Activated T-cell treated with anti-CD3 and anti-CD28 coated beads for 24 hours (primary cell): ENCODE measurements at regions not wholly inside any gene's neighbourhood (a gene's known extent, or its start where the extent isn't known, plus 50 kb on each side); places are given as distances from the start of the nearest gene placed in this dataset.
"Not testable (repeated sequence)": the region's sequence is repeated elsewhere in the genome, so short reads cannot be mapped to it uniquely, and the experiment has no call there.

Experiments used
- DNase-seq: peaks from one replicate; pipeline ENCODE4 v3.0.0-alpha.2; 2020; ENCODE audit warnings: low read depth

DNA sequence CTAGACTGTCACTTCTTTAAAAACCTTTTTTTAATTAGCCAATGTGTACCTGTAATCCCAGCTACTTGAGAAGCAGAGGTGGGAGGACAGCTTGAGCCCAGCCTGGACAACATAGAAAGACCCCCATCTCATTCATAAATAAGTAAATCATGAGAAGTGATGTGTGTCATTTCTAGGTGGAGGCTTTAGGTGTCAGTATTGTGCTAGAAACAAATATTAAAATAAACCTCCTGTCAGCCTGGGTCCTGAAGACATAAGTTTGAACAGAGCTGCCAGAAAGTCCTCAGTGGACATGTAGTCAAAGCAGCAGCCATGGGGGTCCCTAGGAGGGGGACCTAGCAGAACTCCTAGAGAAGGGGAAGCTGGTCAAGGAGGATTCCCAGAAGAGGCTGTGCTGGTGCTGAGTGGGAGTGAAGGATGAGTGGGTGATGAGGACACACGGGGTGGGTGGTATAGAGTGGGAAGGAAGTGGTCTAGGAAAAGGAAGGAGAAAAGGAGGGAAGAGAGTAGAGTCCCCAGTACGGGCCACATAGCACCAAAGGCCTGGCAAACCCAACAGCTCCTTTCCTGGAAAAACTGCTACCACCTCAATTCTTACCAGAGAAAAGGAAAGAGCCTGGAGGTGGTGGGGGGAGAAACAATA is 316.6 kb upstream of the NCKAP5 start:
- DNase-seq, result no peak

DNA sequence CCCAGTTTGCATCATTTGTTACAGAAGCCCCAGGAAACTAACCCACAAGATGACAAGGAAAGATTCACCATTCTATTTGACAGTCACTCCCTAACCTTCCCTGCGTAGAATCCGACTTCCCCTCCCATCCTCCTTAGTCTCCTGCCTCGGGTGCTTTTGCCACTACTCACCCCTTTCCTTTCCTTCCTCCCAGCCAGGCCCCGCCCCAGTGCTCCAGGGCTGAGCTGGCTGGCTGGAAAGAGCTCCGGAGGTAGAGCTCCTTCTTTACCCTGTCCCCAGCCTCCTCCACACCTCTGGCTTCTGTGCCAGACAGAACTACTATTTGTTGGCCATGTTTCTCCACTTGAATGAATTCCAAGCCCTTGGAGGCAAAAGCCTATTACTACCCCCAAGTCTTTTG is 317.6 kb upstream of the NCKAP5 start:
- DNase-seq, result no peak

DNA sequence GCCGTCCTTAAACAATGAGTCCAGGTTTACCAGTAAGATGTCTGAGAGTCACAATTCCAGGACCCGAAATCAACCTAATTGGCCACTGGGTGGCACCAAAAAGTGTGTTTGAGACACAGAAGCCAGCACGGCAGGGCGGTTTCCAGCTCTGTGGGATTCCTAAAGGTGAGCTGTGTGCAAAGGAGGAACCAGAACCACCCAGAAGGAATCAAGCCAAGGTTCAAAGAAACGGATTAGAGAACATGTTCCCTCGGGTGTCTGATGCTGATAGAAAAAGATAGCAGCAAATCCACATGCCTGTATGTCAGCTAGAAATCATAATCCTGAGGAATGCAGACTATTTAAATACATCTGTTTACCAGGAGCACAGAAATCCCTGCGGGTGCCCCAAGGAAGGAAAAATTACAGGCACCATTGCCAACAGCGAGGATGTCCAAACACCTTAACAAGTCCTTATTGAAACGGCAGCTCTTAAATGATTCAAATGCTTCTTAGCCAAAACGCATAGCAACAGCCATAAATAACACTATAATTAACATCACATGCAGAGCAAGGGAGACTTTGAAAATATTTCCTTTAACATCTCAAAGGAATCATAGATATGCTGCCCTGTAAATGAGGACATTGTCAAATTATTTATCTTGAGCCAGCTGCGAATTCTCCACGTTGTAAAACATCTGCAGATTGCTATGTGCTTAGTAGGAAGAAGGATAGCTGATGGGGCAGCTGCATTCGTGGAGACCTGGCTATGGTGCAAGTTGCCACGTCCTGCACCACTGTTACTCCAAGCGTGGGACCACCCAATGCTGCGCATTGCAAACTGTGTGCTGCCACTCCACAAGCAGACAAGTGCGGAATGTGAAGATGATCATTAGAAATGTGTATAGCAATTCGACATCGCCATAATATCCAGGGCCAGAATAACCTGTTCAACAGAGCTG is 318.7 kb upstream of the NCKAP5 start:
- peak; percentile 26 for DNase-seq

DNA sequence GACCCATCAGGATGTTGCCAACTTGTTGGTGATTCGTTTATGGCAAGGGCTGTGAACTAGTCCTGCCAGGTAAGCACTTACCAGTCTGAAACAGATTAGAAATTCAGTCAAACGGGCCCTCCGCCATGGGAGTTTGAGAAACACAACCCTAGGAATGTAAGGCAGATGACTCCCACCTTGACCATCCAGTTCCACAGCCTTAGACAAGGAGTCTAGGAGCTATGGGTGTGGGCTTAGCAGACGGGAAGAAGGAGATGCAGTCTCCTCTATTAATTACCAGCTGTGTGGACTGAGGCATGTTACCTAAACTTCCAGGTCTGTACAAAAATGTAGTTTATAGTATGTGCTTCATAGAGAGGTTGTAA is 319.4 kb upstream of the NCKAP5 start:
- DNase-seq, result no peak

DNA sequence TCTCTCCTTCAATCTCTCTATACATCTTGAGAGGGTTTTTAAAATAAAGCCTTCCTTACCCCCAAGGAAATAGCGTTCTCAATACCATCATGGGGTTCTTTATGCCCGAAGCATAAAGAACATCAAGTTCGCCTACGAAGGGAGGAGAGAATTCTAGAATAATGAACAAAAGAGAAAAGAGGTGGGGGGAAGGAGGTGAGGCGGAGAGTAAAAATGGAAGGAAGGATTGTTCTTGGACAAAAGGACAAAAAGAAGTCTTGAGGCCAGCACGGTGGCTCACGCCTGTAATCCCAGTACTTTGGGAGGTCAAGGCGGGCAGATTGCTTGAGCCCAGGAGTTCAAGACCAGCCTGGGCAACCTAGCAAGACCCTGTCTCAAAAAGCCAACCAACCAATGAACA is 319.8 kb upstream of the NCKAP5 start:
- DNase-seq, result no peak

DNA sequence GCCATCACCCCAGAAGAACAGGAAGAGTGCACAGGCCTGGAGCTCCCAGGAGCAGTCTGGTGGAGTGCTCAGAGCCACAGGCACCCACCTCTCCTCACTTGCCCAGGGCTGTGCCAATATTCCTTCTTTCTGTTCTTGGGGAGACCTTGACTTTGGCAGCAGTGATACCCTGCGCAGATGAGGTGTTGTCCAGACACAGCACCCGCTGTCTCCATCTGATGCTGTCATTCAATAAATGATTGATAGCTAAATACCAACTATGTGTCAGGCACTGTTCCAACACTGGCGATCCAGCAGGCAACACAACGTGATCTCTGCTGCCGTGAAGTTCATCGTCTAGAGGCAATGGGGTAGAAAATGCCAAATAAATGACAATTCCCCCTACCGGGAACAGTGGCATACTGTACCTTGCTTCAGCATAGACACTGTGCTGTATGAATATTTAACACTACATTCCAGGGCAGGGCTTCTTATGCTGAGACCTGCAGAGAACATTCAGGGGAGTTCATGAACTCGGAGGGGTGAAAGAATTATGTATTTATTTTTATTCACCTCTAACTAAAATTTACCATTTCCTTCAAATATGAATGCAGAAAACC is 320.5 kb upstream of the NCKAP5 start:
- DNase-seq, result no peak

DNA sequence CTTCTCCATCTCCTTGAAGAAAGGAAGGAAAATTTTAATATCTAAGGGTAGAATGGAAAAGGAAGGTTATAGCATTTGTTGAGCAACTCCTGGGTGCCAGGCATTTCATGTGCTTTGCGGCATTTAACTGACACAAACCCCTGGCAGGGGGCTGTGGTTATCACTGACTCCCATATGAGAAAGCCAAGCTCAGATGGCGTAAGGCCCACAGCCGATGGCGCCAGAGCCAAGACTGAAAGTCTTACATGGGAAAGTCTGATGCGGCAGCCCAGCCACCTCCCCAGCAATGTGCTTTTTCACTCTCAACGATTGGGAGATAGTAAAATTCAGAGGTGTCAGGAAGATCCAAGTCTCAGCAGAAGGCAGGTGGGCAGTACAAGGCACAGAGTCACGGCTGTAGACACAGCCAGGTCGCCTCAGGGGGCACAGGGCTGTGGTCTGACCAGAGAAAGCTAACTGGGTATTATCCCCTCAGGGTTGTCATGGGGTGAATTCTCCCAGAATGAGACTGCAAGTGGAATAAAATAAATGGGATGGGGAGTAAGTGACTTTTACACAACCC is 324.2 kb upstream of the NCKAP5 start:
- no peak for DNase-seq

DNA sequence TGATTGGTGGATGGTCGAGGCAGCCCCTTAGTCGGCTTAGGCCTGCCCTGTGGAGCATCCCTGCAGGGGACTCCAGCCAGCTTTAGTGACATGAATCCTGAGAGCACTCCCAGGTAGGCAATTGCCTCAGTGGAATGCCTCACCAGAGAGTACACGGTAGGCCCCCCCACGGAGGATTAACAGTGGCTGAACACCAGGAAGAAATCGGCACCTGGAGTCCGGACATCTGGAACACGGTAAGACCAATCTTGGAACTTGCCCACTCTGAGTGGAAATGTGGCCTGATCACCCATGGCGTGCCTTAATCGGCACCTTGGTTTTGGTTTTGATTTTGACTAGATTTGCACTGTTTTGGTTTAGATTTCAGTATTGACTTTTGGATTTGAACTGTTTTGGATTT is 326.2 kb upstream of the NCKAP5 start:
- DNase-seq, result no peak

DNA sequence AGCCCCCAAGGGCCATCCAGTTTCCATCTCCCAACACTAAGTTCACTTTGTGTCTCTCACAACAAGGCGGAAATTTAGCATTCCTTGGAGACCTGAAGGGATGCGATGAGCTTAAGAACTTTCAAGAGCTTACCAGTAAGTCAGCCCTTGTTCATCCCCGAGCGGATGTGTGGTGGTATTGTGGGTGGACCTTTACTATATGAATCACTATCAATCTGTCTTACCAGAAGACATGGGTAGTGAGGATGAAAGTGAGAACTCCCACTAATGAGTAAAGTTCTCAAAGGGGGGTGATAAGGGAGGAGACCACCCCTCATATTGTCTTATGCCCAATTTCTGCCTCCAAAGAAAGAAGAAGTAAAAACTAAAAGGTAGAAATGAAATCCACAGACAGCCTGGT is 329.6 kb upstream of the NCKAP5 start:
- not testable (repeated sequence) for DNase-seq

DNA sequence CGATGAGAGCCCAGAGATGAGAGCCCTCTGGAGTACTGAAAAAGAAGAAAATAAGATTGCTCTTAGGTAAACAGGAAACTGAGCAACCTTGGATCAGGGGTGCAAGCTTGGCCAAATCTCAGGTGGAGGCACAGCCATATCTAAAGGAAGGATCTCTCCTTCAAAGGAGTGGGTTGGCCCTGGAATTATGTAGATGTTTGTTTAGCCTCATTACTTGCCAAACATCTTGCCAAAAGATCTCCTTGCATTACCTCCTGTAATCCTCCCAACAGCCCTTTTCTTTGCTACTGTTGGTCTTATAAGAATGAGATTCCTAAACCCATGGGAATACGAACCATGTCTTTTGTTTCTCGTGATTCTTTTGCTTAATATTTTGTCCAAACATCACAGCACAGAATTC is 332.6 kb upstream of the NCKAP5 start:
- no peak for DNase-seq

DNA sequence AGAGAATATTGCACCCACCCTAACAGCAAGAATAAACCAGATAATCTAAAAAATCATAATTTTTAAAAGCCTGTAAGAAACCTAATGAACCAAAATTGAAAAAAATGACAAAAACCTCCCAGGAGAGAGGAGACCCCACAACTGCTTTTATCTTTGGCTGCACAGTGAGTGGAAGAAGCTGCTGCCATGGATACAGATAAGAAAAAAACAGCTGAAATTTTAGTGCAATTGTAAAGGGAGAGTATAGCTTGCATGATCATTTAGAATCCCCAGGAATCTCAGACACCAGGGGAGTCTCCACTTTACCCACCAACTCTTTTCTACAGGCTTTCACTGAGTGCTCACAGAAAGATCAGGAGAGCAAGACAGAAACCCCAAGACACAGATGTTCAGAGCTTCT is 338.1 kb upstream of the NCKAP5 start:
- DNase-seq, result no peak

DNA sequence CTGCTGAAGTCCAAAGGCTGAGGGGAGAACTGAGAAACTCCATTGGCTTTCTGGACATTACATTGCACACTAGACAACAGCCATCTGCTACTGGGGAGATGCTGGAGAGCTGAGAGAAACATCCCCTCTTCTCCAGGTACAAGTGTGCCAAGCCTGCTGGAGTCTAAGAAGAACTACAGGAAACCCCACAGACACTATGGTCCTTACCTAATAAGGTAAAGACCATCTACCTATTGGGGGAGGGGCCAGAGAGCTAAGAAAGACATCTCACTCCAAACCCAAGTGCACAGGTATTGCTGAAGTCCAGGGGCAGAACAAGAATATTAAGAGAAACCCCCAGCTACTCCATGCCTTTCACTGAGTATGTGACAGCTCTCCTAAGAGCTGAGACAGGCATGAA is 338.7 kb upstream of the NCKAP5 start:
- no peak for DNase-seq

DNA sequence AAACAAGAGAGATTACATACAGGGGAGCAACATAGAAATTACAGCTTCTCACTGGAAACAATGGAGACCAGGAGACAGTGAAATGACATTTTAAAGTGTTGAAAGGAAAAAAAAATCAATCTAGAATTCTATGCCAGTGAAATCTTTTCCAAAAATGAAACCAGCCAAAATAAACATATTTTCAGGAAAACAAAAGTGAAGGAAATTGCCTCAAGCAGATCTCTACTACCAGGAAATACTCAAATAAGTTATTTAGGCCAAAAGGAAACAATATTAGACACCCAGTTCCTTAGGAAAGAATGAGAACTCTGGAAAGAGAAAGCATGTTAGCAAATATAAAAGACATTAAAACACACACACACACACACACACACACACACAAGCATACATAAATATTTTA is 339.9 kb upstream of the NCKAP5 start:
- DNase-seq, result no peak

DNA sequence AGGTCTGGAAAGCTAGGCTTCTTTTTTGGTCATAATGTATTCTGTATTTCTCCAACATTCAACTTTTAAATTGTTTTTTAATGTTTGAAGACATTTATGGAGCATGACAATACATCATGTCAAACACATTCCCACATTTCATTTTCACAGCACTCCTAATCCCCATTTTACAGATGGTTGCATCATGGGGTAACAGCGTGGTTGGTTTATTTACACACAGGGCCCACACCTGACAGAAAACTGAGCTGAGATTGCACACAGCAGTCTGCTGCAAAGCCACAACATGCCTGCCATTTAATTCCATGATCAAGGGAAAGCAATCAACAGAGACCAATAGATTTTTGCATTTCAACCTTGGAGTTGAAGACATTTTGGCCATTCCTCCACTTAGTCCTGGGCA is 335.7 kb upstream of the MGAT5 start:
- no peak for DNase-seq

DNA sequence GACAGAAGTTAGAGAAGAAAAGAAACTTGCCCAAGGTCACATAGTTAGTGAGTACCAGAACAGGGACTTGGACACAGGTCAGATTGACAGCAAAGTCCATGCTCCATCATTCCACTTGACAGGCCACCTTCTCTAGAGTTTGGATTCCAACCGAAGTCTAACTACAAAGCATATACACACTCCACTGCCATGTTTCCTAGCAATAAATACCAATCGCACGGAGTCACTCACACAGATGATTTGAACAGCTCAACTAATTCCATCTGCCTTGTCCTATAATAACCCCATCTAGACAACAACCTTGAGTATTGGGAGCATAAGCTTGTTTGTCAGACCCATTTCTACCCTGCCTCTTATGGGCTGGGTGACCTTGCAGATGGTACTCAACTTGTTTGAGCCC is 334.6 kb upstream of the MGAT5 start:
- no peak for DNase-seq

DNA sequence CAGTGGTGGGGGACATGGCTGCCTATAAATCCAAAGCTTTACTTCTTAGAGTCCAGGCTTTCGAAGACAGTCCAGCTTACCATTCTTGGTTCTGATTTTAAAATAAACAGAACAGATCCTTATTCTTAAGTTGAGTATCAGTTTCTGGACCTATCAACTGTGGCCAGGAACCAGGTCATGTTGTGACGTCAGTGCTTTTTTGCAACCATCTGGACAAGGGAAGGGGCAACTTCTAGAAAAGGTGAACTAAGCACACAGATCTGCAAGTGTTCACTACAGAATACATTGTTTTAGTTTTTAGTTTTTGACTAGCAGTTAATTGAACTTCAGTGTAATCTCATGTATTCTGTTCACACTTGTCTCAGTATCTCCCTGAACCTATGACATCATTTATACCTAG is 326.0 kb upstream of the MGAT5 start:
- DNase-seq, result no peak

DNA sequence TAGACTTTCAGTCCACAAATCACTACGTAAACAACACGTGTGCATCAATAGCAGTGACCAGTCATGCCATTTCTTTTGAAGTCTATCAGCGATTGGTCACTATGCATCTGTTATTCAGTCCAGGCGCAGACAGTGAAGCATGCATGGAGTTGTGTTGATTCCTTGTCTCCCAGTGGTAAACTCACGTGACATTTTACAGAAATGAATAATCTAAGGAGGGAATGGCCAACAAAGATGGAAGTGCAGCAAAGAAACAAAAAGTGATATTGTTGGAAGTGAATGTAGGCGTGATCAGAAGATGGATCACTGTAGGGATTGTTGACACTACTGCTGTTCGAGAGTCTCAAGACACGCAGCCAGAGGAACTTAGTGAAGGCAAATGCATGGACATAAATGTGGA is 317.8 kb upstream of the MGAT5 start:
- DNase-seq, result no peak

DNA sequence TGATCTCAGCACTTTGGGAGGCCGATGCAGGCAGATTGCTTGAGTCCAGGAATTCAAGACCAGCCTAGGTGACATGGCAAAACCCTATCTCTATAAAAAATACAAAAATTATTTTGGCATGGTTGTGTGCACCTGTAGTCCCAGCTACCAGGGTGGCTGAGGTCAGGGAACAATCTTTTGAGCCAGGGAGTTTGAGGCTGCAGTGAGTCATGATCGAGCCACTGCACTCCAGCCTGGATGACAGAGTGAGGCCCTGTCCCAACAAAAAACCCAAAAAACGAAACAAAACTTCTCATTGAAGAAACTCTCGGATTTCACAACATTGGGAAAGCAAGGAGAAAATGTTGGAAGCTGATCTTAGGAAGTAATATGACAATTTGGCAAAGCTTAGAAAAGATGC is 317.3 kb upstream of the MGAT5 start:
- DNase-seq, result no peak

DNA sequence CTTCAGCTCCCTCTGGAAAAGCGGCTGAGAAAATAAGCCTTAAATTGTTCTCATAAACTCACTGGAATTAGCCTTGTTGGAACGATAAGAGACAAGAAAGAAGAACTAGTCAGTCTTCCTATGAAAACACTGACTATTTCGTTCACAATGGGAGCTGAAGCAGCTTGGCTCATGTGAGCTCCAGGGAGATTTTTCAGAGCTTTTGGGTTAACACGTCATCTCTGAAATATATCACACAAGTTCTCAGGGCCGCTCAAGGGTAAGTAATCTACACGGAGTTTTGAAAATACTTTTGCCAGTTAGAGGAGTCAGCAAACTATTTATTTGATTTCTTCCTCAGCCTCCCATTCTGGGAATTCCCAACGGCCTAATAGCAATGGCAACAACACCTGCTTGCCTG is 316.2 kb upstream of the MGAT5 start:
- no peak for DNase-seq

DNA sequence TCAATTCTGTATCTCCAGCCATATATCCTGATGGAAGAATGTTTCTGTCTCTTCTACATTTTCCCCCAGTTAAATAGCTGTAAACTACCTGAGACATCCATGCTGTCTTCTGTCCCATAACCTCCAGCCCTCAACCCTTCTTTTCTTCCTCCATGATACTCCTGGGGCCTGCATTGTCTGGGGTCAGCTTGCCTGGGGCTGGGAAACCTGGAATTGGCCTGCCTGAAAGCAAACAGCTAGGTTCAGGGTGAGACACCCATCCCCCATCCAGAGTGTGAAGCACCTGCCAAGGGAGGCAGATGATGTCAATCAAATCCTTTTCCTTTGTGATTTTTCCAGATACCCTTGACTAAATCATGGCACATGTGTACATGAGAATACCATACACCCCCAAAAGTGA is 313.7 kb upstream of the MGAT5 start:
- DNase-seq, result no peak

DNA sequence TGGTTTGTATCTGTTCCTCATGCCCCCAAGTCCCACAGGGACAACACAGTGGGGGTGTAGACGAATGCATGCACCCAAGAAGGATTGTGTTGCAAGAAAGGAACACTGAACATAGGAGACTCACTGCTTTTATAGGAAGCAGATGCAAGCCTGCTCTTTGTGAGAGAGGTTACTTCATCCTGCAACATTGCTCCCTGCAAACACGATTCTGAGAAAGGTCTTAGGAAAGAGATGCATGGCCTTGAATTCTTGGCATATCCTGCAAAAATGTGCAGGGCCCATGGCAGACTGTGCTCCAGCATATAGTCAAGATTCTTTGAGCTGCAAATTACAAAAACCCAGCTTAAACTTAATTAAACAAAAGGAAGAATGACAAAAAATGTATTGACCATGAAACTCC is 312.2 kb upstream of the MGAT5 start:
- DNase-seq, result no peak

DNA sequence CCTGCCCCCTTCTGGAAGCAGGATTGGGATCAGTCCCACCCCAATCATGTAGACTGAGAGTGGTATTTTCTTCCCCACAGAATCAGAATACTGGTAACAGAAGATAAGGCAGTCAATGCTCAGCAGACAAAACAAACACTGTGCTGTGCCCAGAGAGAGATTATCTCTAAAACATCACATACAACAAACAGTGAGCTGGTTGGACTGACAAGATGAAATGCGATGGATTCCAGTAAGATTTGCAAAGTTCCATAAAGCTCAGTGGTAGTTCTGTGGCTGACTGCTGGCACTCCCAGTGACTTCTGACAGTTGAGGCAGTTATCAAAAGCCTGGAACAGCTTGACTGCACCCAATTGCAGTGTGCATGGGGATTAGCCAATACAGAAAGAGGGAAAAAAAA is 311.5 kb upstream of the MGAT5 start:
- DNase-seq, result no peak

DNA sequence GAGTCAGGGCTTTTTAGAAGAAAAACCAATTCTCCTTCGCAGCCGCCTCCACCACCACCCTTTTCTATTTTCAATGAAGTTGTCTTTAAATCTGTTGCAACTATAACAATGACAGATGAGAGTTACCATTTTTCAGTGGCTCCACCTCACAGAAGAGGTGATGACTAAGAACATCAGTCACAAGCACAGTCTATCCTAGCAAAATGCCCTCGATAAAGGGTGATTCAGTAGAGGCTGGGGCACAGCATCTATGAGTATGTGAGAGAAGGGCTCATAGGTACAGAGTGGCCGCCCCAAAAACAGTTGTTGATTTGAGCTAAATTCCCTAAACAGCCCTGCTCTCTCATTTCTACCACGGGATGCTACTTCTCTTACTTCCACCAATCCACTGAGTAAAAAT is 310.8 kb upstream of the MGAT5 start:
- no peak for DNase-seq
